HG02885 (cell line): ENCODE measurements at regions not wholly inside any gene's neighbourhood (a gene's known extent, or its start where the extent isn't known, plus 50 kb on each side); places are given as distances from the start of the nearest gene placed in this dataset.
"Not testable (repeated sequence)": the region's sequence is repeated elsewhere in the genome, so short reads cannot be mapped to it uniquely, and the experiment has no call there.

Experiments used
- ATAC-seq: cut with Tn5 transposase; IDR thresholded peaks from one replicate; pipeline ENCODE4 v1.9.1; 2021; ENCODE audit warnings: mild to moderate bottlenecking; ENCODE audit not compliant: unreplicated experiment, poor library complexity

DNA sequence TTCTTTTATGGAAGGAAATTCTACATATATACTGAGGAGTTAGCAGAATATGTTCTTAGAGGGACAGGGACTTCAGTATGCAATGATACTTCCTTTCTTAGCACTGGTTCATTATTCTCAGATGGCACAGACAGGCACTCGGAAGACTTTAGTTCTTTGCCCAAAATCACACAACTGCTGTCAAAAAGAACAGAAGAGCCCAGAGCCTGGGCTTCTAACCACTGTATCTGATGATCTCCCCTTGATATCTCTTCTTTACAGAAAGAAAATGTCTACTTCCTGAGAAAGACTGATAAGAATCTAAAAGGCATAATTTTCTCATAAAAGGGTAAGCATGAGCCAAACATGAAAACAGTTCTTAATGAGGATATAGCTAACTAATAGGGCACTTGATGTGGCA lies 2034.2 kb upstream of the PRR20A start:
- ATAC-seq, result no peak

DNA sequence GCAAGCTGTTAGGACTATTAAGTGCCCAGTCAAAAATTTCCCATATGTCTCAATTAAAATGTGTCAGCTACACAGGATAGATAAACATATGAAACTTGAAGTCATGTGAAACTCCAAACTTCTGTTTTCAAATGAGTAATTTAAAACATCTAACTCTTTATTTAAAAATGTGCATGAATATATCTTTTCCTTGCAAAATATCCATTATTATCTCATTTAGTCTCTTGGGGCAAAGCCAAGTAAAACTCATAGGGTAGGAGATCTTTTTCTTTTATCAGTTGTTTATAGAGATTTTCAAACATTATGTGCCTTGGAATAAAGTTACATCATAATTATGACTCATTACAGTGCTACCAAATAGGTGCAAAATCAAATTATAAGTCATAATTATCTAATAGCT lies 2020.1 kb upstream of the PRR20A start:
- no peak for ATAC-seq

DNA sequence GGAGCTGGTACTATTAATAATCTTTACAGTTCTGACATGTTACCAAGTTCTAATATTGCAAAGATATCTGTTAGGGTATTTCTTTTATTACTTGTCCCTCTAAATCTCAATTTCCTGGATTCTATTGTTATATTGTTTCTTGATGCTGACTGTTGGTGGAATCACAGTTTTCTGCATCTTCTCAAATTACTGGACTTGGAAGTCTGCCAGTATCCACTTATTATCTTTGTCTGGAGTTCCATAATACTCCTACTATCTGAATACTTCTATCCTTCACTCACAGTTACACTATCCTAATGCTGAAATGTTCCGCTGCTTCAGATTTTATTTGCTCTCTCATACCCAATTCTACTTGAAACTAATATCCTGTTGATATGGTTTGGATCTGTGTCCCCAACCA lies 1985.7 kb upstream of the PRR20A start:
- no peak for ATAC-seq

DNA sequence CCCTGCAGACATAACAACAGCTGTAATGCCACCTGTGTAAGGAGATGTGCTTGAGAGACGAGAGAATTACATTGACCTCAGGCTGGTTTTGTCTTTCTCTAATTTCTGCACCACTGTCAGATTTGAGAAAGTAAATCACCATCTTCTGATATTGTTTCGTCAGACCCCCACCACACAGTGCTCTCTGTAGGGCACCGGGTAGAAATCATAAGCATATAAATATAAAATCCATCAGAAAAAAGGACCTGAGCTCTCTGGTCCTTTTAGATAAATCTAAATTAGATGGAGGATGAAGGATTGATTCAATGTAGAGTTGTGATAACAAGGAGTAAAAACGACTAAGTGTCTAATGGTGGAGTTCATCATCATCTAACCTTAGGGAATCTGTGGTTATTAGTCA lies 1981.0 kb upstream of the PRR20A start:
- no peak for ATAC-seq

DNA sequence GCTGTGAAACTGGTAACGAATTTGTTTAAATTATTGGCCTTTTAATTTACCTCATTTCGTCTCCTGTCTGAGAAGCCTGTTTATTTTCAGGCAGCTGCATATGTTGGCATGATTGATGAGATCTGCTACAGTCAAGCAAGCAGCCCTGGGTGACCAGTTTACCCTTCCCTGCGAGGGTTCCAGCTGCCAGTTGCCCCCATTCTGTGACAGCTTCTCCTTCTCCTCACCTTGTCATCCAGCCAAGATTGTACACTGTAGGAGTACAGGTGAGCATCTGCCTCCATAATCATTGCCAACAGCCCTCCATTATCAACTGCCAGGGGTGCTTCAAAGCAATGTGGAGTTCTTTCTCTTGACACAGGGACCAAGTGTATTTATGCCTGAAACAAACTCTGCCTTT lies 1979.9 kb upstream of the PRR20A start:
- ATAC-seq, result no peak

DNA sequence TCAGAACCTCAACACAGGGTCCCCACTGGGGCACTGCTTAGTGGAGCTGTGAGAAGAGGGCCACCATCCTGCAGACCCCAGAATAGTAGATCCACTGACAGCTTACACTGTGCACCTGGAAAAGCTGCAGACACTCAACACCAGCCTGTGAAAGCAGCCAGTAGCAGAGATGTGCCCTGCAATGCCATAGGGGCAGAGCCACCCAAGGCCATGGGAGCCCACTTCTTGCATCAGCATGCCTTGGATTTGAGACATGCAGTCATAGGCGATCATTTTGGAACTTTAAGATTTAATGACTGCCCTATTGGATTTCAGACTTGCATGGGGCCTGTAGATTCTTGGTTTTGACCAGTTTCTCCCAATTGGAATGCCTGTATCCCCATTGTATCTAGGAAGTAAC lies 1962.1 kb upstream of the PRR20A start:
- not testable (repeated sequence) for ATAC-seq

DNA sequence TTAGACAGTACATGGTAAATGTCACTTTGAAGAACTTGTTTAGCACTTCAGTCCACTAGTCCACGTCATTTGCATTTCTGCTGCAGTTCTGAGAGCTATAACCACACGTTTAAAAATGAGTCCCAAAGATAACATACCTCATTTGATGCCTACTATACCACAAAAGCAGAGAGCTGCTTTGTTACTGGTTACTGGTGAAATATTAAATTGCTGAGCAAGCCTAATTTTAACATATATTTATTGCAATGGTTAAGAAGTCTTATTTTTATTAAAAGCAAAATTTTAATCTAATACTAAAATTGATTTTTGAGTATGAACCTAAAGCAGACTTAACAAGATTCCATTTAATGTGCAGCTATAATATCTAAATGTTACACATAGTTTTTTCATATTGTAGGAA lies 1949.7 kb upstream of the PRR20A start:
- no peak for ATAC-seq

DNA sequence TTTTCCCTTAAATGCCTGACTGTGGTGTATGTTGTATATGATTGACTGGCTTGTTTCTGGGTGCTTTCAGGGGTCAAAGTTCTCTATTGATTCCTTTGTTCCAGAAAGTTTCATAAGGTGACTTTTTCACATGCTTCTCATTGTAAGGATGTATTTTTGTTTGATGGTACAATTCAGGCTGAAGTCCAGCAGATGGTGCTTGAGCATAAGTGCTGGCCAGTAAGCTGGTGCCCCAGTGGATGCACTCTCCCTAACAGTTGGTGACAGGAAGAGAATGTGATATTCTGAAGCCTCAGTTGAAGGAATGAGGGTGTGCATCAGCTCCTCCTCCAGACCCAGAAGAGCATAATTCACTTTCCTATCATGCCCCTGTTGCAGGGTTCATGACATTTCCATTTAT lies 1941.6 kb upstream of the PRR20A start:
- no peak for ATAC-seq

DNA sequence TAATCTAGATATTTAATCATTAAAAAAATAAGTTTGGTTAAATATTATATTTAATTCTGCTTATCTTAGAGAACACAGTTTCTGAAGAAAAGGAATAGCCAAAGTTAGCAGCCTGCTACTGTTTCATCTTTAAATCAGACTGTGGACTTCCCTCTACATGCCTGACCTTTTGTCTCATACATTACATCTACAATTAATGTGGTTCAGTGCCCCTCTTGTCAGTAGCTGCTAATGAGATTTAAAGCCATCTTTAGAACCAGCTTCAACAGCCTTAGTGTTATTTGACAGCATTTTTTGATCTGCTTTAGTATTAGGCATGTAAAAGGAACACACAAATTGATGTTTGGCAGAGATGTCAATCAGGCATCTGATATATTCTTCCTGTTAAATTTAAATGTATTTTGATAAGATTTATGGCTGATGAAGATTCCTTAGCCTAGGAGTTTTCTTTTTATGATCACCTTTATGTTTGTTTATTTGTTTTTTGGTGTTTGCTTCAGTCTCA lies 1925.8 kb upstream of the PRR20A start:
- no peak for ATAC-seq

DNA sequence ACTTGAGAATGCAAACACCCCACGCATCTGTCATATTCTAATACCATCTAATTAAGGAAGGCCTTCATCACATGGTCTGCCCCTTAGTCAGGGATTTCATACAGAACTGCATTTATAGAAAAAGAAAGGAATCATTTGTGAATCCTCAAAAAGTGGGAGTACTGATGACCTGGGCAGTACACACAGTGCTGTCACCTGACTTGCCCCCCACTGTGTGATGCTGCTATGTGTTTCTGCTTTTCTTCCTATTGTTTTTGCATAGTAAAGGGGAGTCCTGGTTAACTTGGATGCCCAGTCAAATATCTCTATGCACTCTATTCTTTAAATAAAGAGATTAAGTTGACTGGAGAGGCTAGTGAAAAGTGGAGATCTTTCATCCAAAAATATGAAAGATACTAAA lies 1921.2 kb upstream of the PRR20A start:
- ATAC-seq, result no peak

DNA sequence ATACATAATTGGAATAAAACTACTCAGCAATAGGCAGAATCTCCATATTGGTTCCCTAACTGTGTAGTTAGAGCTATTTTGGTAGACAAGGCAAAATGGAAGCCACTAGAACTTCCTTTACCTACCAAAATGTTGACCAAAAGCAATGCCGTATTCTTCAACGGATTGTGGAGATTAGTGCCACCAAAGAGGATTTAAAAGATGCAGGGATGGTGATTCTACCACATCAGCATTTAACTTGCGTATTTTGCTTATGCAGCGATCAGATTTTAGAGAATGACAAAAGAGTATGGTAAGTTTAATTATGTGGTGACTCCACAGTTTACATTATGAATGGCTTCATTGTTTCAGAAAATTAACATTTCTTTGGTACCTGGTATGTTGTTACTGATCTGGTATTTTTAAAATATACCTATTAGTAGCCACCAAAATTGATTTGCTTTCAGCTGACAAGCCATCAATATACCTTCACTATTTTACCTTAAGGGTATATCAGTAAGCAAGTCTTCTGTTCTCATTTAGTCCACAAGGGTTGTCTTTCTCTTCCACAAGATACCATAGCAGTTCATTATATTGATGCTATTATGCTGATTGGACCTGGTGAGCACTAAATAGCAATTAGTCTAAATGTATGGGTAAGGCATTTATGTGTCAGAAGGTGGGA lies 1910.7 kb upstream of the PRR20A start:
- ATAC-seq, result no peak

DNA sequence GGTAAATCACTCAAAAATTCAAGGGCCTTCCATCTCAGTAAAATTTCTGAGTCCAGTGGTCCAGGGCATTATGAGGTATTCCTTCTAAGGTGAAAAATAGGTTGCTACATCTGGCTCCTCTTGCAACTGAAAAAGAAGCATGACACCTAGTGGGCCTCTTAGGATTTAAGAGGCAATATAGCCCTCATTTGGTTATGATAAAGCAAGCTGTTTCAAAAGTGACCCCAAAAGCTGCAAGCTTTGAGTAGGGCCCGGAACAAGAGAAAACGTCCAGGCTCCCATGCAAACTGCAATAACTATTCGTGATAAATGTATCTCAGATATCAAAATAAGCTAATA lies 1910.2 kb upstream of the PRR20A start:
- ATAC-seq, result no peak

DNA sequence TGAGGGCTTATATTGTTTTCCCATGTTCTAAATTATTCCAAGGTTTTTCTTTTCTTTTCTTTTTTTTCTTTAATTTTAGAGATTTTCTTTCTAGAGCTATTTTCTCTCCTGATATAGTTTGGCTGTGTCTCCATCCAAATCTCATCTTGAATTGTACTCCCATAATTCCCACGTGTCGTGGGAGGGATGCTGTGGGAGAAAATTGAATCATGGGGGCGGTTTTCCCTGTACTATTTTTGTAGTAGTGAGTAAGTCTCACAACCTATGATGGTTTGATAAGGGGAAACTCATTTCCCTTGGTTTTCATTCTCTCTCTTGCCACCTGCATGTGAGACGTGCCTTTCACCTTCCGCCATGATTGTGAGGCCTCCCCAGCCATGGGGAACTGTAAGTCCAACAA lies 1906.4 kb upstream of the PRR20A start:
- no peak for ATAC-seq

DNA sequence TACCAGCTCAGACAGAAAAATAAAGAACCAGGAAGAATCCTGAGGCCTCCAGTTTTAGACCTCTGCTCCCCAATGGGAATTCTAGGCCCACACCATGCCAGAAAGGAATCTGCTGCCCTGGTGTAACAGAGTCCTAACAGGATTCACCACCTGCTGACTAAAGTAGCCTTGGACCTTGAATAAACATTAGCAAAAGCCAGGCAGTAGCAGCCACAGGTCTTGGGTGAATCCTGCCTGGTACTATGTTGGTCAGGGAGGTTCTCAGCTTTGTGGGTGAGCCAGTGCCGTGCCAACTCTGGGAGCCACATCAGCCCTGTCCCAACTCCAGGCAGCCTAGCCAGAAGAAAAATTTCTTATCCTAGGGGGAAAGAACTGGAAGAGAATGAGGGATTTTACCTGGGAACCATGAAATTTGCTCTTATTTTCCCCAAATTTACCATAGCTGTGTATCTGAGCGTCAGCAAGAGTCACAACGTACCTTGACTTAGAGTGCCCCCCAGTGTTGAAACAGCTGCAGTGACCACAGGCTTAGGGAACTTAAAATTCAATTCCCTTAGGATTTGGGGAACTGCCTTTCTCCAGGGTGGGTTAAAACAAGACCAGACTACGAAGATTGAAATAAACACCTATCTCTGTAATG lies 1895.6 kb upstream of the PRR20A start:
- no peak for ATAC-seq

DNA sequence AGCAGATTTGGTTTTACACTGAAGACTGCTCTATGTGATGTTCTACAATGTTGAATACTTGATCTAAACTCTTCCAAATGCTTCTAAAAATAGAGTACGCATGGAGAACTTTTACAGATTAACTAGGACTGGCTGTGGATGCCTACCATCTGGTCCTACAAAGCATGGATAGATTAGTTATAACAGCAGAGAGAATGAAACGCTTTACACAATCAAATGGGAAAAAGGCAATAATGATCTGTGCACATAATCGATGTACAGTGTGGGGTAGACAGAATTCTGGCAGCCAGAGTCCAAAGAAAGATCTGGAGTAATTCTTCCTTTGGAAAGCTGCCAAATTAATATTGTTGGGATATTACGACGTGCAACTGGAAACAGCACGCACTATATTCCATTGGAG lies 1885.5 kb upstream of the PRR20A start:
- no peak for ATAC-seq

DNA sequence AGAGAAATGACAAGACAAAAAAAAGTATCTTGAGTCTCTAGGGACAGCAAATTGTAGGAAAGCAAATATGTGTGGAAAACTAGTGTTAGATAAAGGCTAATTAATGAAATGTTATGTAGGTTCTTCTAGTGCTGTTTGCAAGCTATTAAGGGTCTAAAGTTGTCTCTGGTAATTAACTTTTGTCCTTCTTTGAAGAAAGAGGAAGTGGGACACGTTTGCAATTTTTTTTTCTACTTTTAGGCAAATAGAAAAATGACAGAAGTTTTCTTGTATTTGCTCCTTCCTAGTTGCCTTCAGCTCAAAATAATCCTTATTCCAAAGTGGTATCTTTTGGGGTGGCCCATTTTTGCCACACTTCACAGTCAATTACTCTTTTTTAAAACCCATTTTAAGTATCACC lies 1877.7 kb upstream of the PRR20A start:
- ATAC-seq, result no peak

DNA sequence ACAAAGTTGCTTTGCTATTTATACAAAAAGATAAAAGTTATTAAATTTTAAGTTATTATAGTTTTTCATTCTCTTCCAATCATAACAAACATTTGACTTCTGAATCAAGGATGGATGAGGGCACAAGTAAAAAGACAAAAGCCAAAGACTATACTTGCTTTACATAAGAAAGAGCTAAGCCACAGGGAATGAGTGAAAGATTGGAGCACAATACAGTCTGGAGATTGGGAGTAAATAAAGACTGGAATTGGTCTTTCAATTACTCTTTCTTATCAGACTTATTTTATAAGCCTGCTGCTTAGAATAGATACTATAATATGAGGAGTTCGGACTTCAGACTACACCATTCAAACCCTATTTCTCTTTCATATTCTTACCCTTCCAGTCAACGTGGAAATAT lies 1874.1 kb upstream of the PRR20A start:
- no peak for ATAC-seq

DNA sequence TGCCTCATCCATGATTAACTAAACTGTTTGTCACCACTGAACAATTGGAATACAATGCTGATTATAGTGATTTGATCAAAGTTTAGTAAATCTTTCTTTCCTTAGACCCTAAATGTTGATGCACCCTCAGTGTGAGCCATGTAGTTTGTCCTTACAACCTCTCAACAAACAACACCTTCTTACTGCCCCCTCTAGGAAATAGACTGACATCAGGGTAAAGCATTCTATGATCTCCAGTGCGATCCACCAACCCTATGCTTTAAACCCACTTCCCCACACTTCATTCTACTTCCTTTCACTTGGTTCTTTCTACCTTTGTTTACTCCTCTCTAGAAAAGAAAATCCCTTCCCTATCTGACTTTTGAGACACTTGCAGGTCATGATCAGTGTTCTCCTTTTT lies 1842.5 kb upstream of the PRR20A start:
- no peak for ATAC-seq

DNA sequence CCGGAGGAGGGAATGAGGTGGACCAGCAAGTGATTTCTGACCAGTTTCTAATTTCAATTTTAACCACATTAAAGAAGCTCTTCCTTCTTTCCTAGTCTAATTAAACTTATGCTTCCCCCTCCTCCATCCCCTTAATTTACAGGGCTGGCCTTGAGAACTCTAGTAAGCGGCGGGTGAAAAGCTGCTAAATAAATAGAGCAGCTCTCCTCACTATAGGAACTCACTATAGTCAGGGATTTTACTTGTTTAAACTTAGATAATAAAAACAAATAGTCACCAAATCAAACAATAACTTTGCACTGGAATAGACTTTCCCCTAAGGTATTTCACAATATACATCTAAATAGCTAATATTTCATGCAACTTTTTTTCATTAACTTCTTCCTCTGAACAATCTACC lies 1838.2 kb upstream of the PRR20A start:
- ATAC-seq, result no peak

DNA sequence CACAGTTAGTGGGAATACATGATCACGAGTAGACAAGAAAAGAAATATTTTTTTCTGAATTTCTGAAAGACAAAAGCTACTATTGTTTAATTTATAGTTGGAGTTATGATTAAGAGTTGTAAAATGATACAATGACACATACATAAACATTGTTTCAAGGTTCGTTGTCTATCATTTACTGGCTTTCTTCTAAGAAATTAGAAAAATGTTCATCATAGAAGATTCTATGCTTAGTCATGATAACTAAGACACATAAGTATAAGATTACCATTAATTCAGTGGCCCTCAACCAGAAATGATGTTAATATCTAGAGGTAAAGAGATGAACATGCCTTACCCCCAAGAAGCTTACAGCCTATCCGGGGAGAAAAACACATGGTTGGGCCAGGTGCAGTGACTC lies 1832.8 kb upstream of the PRR20A start:
- ATAC-seq, result no peak

DNA sequence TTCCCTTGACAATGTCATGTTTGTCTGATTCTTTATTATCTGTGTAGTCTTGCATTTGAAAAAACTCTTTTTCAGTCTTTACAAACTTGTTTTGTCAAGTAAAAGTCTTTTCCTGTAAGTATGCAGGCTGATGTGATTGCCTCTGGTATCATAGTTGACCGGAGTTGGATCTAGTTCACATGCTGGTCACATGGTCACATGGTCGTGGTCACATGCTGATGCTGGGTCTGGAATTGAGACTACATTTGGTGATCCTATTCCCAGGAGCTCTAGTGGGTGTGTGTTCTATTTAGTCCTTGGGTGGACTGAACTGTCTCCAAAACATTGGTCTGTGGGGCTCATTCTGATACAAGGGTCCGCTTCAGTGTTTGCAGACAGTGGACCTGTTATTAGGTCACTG lies 1798.8 kb upstream of the PRR20A start:
- no peak for ATAC-seq

DNA sequence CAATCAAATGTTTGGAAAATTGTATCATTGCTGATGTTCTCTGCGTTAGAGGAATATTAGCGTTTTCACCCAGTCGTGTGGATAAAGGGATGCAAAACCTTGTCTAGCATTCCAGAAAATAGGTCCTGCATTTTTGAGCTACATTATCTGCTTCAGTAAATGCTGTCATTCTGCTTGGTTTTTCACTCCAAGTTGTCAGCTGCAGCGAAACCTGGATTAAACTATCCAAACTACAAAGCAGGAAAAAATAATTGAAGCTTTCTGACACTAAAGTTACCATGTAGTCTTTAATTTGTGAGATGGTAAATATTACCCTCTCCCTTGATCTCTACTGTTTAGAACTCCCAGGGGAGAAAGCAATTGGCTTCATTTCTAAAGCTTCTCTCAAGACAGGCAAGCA lies 1795.5 kb upstream of the PRR20A start:
- no peak for ATAC-seq
